ENCODE measurements at regions not wholly inside any gene's neighbourhood (a gene's known extent, or its start where the extent isn't known, plus 50 kb on each side); places are given as distances from the start of the nearest gene placed in this dataset.

- DNase-seq, result no peak
Measured at GRCh38 chr2:164079258-164079657, 343.4 kb upstream of the FIGN start.

GRCh38 chr2:164078421-164078820, 342.6 kb upstream of the FIGN start:
- DNase-seq, result no peak

DNA sequence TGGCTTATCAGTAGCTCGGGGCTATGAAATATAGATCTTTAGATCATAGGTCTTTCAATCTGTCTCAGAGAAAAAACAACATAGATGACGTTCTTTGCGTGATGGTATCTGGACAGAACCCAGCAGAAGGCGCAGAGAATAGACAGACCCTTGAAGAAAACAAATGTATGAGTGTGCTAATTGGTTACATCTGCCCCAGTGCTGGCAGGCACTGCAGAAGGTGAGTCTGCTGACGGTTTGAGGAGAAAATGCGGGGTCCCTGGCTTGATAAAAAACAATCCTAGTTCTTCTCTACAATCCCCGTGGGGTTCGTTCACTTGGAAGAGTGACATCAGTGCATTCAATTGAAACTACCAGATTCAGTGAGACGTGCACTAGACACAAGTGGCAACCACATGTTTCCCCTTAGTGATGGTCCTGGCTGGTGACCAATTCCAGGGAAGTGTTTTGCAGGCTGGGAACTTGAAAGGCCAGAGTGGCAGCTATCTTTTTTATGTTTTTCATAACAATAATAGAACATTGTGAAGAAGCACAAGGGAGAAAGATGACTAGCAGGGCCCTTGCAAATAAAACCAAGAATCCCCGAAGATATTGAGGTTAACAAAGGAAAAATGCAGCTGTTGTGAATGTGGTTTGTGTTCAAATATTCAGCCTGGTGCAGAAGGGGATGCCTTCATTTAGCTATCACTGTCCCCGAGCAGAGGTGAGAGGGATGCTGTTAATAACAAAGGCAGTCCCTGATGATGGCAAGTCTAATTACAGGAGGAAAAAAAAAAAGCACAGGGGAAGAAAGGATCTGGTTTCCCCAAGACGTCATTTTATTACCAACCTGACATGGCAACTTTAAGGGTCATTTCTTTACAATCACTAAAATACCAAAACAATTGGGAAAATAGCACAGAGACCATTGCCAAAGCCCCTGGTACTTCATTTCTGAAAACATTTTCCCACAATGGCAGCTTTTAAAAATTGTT, 337.6 kb upstream of the FIGN start:
- no peak for DNase-seq

DNA sequence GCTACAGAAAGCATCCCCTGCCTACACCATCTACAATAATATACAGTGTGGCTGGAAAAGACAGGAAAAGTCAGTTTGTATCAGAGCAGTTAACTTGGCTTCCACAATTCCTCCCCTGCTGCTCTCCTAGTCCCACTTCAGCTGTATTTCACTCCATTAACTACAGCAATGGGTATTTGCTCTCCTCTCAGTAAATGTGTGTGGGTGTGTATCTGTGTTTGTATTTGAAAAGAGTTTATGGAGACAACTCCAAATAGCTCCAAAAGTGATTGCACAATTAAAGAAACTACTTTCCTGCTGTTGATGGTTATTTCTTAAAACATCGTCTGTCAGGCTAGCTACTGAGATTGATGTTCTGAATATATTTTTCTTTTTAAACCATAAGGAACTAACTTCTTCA, 333.7 kb upstream of the FIGN start:
- DNase-seq, result no peak

GRCh38 chr2:164068063-164068462, 332.3 kb upstream of the FIGN start:
- DNase-seq, result no peak

DNA sequence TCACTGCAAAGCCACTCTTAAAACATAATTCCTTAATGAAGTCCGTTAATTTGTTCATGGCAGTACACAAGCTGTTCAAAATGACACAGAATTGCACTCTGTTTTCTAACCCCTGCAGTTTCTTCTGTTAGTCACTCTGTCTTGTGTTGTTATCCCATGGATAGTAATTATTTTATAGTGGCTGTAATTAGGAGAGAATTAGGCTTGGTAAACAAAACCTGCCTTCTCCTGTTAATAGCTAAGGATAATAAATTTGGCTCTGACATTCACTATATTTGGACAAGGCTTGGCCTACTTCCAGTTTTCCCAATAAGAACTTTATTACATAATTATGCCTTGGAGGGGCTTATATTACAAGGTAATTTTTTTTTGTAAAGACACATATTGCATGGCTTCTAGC, 330.3 kb upstream of the FIGN start:
- no peak for DNase-seq

- no peak for DNase-seq
Measured at GRCh38 chr2:164065038-164065437, 329.2 kb upstream of the FIGN start.

GRCh38 chr2:164061129-164061746, 325.4 kb upstream of the FIGN start:
- DNase-seq, result peak; percentile 56

DNA sequence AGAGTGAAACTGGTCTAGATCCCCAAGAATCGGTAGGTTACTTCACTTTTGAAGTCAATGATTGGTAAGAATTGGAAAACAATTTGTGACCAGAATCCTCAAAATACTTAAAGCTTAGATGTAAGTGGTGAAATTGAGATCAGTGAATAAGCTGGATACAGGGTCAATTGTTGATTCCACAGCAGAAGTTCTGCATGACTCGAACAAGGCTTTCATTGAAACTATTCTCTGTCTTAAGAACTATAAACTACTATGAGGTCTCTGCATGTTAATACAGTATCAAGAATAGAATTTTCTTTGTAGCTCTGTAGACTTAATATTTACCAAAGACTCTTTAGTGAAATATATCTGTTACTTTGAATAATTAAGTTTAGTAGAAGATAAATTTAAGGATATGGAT, 324.2 kb upstream of the FIGN start:
- no peak for DNase-seq

- no peak for DNase-seq
Measured at GRCh38 chr2:164055623-164056022, 319.8 kb upstream of the FIGN start.

DNA sequence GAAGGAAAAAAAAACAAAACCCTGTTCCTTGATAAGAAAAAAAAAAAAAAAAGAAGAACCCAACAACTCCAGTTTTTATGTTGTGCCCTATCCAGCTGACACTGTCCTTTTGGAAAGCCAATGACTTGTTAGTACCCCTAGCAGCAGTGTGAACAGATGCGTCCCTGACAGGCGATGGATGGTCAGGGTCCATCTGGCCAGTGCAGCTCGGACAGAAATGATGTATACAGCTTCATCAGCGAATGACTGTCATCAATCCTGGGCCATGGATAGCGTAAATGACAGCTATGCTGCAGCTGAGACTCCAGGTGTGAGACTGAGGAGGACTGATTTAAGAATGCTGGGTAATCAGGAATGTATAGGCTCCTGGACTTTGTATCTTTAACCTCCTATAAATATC, 318.8 kb upstream of the FIGN start:
- no peak for DNase-seq

- DNase-seq, result no peak
Measured at GRCh38 chr2:164053021-164053420, 317.2 kb upstream of the FIGN start.

DNA sequence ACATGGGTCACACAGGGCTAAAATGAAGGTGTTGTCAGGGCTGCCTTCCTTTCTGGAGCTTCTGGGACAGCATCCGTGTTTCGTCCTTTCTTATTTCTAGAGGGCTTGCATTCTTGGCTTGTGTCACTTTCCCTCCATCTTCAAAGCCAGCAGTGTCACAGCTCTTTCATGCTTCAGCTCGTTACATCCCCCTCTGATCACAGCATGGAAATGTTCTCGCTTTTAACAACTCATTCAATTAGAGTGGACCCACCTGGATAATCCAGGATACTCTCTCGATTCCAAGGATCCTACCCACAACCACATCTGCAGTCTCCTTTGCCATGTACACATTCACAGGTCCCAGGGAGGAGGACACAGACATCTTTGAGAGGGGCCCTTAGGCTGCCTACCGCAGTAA, 316.2 kb upstream of the FIGN start:
- DNase-seq, result no peak

DNA sequence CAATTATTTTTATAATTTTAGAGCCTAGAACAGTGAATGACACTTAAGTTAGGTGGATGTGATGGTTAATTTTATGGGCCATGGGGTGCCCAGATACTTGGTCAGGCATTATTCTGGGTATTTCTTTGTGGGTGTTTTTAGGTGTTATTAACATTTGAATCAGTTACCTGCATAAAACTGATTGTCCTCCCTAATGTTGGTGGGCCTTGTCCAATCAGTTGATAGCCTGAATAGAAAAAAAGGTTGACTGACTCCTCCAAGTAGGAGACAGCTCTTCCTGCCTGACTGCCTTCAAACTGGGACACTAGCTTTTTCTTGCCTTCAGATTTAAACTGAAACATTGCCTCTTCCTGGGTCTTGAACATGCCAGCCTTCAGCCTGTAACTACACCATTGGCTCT, 312.9 kb upstream of the FIGN start:
- no peak for DNase-seq

DNA sequence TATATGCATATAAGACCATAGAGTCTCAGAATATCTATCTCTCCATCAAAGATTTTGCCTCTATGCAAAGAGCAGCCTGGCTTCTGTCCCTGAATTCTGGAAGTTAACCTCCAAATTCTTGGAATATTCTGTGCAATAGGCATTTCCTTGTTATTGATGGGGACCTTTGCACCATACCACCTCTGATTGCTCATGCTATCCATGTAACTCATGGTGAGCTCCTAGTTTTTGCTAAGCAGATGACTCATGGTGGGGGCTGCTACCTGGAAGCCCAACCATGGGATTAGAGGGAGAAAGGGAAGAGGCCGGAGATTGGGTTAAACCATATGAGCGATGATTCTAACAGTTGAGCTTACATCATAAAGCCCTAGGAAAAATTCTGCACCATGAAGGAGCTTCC, 310.2 kb upstream of the FIGN start:
- no peak for DNase-seq

DNA sequence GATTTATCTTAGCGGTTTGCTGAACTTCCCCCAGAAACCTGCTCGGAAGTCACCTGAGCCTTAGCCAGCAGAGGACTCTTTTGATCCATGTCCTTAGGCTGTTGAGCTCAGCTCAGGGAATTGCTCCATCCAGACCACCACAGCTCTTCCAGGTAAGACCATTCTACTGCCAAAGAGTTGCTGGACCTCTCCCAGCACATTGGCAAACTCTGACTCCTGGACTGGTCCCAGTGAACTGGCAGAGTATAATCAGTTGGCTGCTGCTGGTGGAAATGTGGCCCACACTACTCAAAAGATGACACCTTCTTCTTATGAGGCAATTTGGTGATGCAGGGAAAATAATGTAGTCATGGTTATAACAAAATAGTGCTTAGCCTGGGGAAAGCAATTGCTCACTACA, 308.8 kb upstream of the FIGN start:
- DNase-seq, result no peak

DNA sequence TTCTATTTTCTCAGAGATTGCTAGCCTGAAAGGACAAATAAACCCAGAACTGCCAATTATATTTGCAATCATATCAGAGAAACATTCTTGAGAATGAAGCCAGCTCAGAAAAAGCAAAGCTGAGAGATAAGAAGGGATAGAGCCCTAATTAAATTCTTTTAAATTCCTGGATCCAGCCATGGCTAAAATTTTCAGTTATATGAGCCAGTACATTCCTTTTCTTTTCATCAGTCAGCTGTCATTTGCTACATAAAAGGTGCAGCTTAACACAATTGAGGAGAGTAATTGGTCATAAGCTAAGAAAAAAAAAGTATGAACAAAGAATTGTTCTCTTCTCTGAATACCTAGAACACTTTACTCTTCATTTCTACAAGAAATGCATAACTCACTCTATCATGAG, 303.5 kb upstream of the FIGN start:
- DNase-seq, result no peak

DNA sequence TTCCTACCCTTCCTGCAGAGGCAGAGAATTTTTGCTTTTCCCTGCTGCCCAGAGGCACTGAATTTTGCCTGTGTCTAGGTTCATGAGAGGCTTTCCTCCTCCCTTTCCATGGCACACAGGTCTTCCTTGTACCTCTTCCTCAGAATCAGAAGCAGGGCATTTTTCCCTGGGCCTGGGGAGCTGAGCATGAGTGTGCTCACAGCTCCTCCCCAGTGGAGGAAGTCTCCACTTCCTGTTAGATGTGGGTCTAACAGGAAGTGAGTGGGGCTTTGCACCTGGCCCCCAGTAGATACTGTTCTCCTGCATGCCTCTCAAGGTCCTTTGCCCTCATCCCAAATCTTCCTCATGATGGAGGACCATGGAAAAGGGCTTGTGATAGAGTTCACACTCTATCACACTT, 297.2 kb upstream of the FIGN start:
- DNase-seq, result no peak

- DNase-seq, result no peak
Measured at GRCh38 chr2:164030623-164031022, 294.8 kb upstream of the FIGN start.

DNA sequence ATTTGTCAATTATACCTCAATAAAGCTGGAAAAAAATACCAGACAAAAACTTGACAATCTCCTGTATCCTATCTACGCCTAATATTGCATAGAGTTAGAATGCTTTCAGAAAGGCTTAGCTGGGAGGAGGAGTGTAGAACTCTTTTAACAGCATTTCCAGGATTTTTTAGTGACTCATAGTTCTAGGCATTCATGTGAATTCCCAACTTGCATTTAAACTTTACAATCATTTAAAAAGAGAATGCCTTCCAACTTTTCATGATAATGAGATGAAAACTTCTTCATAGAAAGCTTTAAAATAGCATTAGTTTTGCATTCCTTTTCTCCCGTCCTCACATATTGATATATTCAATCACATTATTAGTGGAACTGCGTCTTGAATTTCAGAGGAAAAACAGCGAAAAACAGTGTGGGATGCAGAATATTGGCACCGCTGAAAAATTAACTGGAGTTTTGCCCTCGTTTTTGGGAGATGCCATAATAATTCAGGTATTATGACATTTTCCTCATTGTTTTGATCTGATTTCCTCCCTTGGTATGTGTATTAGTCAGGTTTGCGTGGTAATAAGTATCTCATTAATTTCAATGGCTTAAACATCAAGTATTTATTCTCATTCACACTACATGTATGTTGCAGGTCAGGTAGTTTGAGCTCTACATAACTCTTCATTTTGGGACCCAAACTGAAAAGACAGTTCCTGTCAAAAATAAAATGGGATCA, 293.2 kb upstream of the FIGN start:
- DNase-seq, result no peak

DNA sequence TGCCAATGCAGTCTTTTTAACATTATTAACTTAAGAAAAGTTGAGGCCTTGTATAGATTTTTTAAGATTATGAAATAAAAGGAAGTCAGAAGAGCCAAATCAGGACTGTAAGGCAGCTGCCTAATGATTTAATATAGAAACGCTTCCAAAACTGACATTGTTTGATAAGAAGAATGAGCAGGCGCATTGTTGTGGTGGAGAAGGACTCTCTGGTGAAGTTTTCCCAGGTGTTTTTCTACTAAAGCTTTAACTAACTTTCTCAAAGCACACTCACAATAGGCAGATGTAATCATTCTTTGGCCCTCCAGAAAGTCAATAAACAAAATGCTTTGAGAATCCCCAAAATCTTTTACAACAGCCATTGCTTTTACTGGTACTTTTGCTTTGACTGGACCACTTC, 288.6 kb upstream of the FIGN start:
- no peak for DNase-seq

GRCh38 chr2:164023896-164024295, 288.1 kb upstream of the FIGN start:
- no peak for DNase-seq

DNA sequence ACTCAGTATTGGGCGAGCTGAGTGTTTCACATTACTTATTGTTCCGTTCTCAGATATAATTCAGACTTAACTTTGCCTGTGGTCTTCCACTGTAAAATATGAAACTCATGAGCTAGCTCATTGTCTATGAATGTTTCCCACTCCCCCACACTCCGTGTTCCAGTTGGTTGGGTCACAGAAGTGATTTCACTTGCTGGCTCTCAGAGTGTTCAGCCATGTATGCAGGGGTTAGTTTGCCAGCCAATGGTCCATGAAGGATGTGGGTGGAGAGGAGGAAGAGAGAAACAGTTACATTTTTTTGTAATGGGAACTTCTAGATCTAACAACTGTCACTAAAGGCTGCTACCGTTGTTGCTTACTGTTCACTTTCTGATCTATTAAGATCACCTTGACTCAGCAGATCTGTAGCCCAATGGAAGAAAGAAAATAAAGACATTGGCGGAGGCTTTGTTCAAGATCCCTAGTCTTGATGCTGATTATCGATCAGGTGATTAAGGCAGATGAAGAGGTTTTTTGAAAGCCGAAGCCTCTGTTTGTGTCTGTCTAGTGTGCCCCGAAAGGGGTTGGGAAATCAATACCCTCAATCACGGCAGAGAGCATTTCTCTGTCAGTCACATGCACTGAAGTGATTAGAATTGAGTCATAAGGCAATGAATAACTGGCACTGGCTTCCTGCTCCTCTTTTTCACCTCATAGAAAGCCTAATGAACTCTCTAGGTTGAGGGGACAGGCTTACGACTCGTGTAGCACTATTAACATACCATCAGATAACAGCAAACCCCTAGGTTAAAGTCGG, 279.7 kb upstream of the FIGN start:
- DNase-seq, result no peak
